Adrenal gland (tissue), 5 donors: ENCODE measurements at regions not wholly inside any gene's neighbourhood (a gene's known extent, or its start where the extent isn't known, plus 50 kb on each side); places are given as distances from the start of the nearest gene placed in this dataset.

Experiments used
- POLR2A ChIP-seq, 2 donors: fragments of 450-650 bp; IDR thresholded peaks; one replicate each; pipeline ENCODE4 v1.6.1; 2017; ENCODE audit warnings: antibody characterized with exemption in 2 of 2, mild to moderate bottlenecking in 2 of 2, moderate library complexity in 1 of 2
- TF ChIP-seq, protein P1 (sequence below), 6 experiments: fragments of 450-650 bp in 4 of 6; fragments of 200-600 bp in 2 of 6; sonication (generic) in 1 of 6; IDR thresholded peaks; 1 replicate in 5 of 6; 2 replicates in 1 of 6; pipeline versions ENCODE4 v1.5.1 to v1.8.0; 2016 to 2021; ENCODE audit warnings: antibody characterized with exemption in 6 of 6, mild to moderate bottlenecking in 2 of 6, moderate library complexity in 1 of 6
- donor health status: DM: no; HTN: no; CAD: no.

DNA sequence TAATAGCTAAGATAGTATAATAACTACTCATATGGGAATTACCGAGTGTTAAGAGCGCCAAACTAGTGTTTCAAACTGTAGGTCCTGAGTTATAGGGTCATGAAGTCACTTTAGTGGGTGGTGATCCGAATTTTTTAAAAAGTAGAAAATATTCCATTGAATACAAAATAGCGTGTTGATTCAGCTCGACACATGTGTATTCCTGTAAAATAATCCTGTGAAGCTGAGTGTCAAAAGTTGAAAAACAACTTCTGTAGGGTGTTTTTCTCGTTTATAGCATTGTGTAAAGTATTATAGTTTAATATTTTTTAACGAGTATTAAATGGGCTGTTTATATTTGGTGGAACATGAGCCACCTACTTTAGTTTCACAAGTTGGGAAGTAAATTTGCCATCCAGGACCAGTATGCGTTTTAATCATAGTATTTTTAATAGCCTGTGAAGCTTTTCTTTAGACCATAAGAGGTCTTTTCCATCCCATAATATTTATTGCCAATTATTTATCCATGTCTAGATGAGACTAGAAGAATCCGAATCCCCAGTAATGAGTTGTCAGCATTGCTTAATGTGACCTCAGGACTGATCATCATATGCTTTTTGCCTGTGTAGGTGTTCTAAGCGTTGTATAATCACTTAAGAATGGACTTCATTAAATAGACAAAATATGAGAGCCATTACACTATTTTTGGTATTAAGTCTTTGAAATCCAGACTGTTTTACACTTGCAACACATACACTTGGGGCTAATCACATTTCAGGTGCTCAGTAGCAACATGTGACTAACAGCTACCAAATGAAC, 84.1 kb downstream of the PTPDC1 start:
- TF ChIP-seq POLR2A (IDR thresholded peaks at IDR 0.05), result no peak
- TF ChIP-seq, protein P1, sequence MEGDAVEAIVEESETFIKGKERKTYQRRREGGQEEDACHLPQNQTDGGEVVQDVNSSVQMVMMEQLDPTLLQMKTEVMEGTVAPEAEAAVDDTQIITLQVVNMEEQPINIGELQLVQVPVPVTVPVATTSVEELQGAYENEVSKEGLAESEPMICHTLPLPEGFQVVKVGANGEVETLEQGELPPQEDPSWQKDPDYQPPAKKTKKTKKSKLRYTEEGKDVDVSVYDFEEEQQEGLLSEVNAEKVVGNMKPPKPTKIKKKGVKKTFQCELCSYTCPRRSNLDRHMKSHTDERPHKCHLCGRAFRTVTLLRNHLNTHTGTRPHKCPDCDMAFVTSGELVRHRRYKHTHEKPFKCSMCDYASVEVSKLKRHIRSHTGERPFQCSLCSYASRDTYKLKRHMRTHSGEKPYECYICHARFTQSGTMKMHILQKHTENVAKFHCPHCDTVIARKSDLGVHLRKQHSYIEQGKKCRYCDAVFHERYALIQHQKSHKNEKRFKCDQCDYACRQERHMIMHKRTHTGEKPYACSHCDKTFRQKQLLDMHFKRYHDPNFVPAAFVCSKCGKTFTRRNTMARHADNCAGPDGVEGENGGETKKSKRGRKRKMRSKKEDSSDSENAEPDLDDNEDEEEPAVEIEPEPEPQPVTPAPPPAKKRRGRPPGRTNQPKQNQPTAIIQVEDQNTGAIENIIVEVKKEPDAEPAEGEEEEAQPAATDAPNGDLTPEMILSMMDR (IDR thresholded peaks at IDR 0.05), result no peak
